GM18505 (cell line): ENCODE measurements at regions not wholly inside any gene's neighbourhood (a gene's known extent, or its start where the extent isn't known, plus 50 kb on each side); places are given as distances from the start of the nearest gene placed in this dataset.

Experiments
- ATAC-seq: cut with Tn5 transposase; IDR thresholded peaks from one replicate; pipeline ENCODE4 v1.9.1; 2021; ENCODE audit not compliant: unreplicated experiment
- POLR2A ChIP-seq: IDR thresholded peaks from 4 replicates; pipeline ENCODE4 v1.6.1; 2011; ENCODE audit warnings: borderline replicate concordance; ENCODE audit not compliant: insufficient read depth, insufficient read length; ENCODE audit errors: extremely low read depth

- ATAC-seq = no peak
- TF ChIP-seq POLR2A = no peak
Measured at GRCh38 chr9:36779582-36779981, 206.9 kb downstream of the MELK start.

- TF ChIP-seq POLR2A = no peak
- ATAC-seq = no peak
Measured at GRCh38 chr9:36780186-36780585, 207.5 kb downstream of the MELK start.

- ATAC-seq = no peak
- no peak for TF ChIP-seq POLR2A
Measured at GRCh38 chr9:36781533-36781932, 208.8 kb downstream of the MELK start.
